Tibial nerve (tissue), 4 donors: ENCODE measurements at regions not wholly inside any gene's neighbourhood (a gene's known extent, or its start where the extent isn't known, plus 50 kb on each side); places are given as distances from the start of the nearest gene placed in this dataset.

Source experiments
- CTCF ChIP-seq, 5 experiments: fragments of 200-600 bp in 3 of 5; fragments of 450-650 bp in 2 of 5; sonication (generic) in 3 of 5; IDR thresholded peaks; one replicate each; pipeline ENCODE4 v1.5.1; 2016 to 2019; ENCODE audit warnings: antibody characterized with exemption in 5 of 5, mild to moderate bottlenecking in 3 of 5, moderate library complexity in 2 of 5
- EP300 ChIP-seq, 2 donors: sonication (generic); formaldehyde crosslinking; IDR thresholded peaks; one replicate each; pipeline ENCODE4 v1.6.1; 2017; ENCODE audit warnings: antibody characterized with exemption in 2 of 2, mild to moderate bottlenecking in 1 of 2

- no peak for TF ChIP-seq CTCF (IDR thresholded peaks at IDR 0.05)
- TF ChIP-seq EP300 (IDR thresholded peaks at IDR 0.05): no peak
Measured at GRCh38 chr2:65799141-65799854, 366.9 kb upstream of the SPRED2 start.
